GM12892 (cell line): ENCODE measurements at regions not wholly inside any gene's neighbourhood (a gene's known extent, or its start where the extent isn't known, plus 50 kb on each side); places are given as distances from the start of the nearest gene placed in this dataset.

Source experiments
- DNase-seq: peaks from one replicate; pipeline ENCODE4 v3.0.0; 2011; ENCODE audit not compliant: insufficient read length
- FAIRE-seq: peaks from 2 replicates; lab custom pipeline; 2011; peaks lifted over from hg19 to GRCh38; lab: Jason Lieb, UNC
- POLR2A ChIP-seq: IDR thresholded peaks from 2 replicates; pipeline ENCODE4 v1.6.1; 2011; ENCODE audit warnings: low read depth, low read length, control low read depth
- POLR2AphosphoS5 ChIP-seq: IDR thresholded peaks from 2 replicates; pipeline ENCODE4 v1.6.1; 2011; ENCODE audit warnings: low read depth, low read length, control low read depth
- TAF1 ChIP-seq: IDR thresholded peaks from 2 replicates; pipeline ENCODE4 v1.6.1; 2011; ENCODE audit warnings: low read depth, mild to moderate bottlenecking, control low read depth, low read length, borderline replicate concordance

GRCh38 chr12:66733321-66733720, 54.4 kb upstream of the GRIP1 start:
- no peak for DNase-seq
- TF ChIP-seq POLR2A (no peak), TAF1 (no peak), POLR2AphosphoS5 (no peak)
- no peak for FAIRE-seq

GRCh38 chr12:66733839-66734238, 55.0 kb upstream of the GRIP1 start:
- DNase-seq (no peak), FAIRE-seq (no peak)
- no peak for TF ChIP-seq POLR2AphosphoS5
- TF ChIP-seq TAF1, result no peak
- TF ChIP-seq POLR2A, result no peak

- TF ChIP-seq POLR2AphosphoS5 (no peak), TAF1 (no peak), POLR2A (no peak)
- DNase-seq (no peak), FAIRE-seq (no peak)
These were observed 56.4 kb upstream of the GRIP1 start for GRCh38 chr12:66735275-66735674.

- no peak for DNase-seq
These were observed 58.1 kb upstream of the GRIP1 start for GRCh38 chr12:66736931-66737330.

GRCh38 chr12:66739266-66739665, 60.4 kb upstream of the GRIP1 start:
- FAIRE-seq (no peak), DNase-seq (no peak)
- TF ChIP-seq POLR2A (no peak), POLR2AphosphoS5 (no peak), TAF1 (no peak)

More at GRCh38 chr12:66736931-66737330, 58.1 kb upstream of the GRIP1 start:
- TF ChIP-seq POLR2A (no peak), POLR2AphosphoS5 (no peak), TAF1 (no peak)
- no peak for FAIRE-seq

GRCh38 chr12:66739940-66740651, 61.2 kb upstream of the GRIP1 start:
- DNase-seq, result no peak
- TF ChIP-seq TAF1, result no peak
- TF ChIP-seq POLR2AphosphoS5, result no peak
- no peak for TF ChIP-seq POLR2A
- FAIRE-seq, result no peak

GRCh38 chr12:66740732-66741131, 61.9 kb upstream of the GRIP1 start:
- TF ChIP-seq POLR2AphosphoS5, result no peak
- no peak for TF ChIP-seq TAF1
- TF ChIP-seq POLR2A, result no peak
- no peak for FAIRE-seq
- no peak for DNase-seq

- FAIRE-seq, result no peak
- no peak for DNase-seq
- TF ChIP-seq TAF1 (no peak), POLR2A (no peak), POLR2AphosphoS5 (no peak)
These were observed 63.0 kb upstream of the GRIP1 start for GRCh38 chr12:66741919-66742318.

- TF ChIP-seq TAF1, result no peak
- TF ChIP-seq POLR2A, result no peak
- TF ChIP-seq POLR2AphosphoS5, result no peak
- DNase-seq (no peak), FAIRE-seq (no peak)
These were observed 63.9 kb upstream of the GRIP1 start for GRCh38 chr12:66742508-66743367.

GRCh38 chr12:66744461-66744860, 65.6 kb upstream of the GRIP1 start:
- DNase-seq (no peak), FAIRE-seq (no peak)
- TF ChIP-seq POLR2A (no peak), POLR2AphosphoS5 (no peak), TAF1 (no peak)

GRCh38 chr12:66744956-66745383, 66.1 kb upstream of the GRIP1 start:
- TF ChIP-seq TAF1 (no peak), POLR2AphosphoS5 (no peak), POLR2A (no peak)
- FAIRE-seq (no peak), DNase-seq (no peak)

GRCh38 chr12:66746489-66747201, 67.8 kb upstream of the GRIP1 start:
- FAIRE-seq (no peak), DNase-seq (no peak)
- TF ChIP-seq TAF1 (no peak), POLR2AphosphoS5 (no peak), POLR2A (no peak)
